Upper lobe of left lung (tissue), 6 donors: ENCODE measurements at regions not wholly inside any gene's neighbourhood (a gene's known extent, or its start where the extent isn't known, plus 50 kb on each side); places are given as distances from the start of the nearest gene placed in this dataset.
"Not testable (repeated sequence)": the region's sequence is repeated elsewhere in the genome, so short reads cannot be mapped to it uniquely, and the experiment has no call there.

Source experiments
- ATAC-seq, 2 donors: fragments of 200-7000 bp; cut with Tn5 transposase; one replicate each; pipeline ENCODE4 v1.9.1; 2022; ENCODE audit warnings: mild to moderate bottlenecking in 2 of 2, moderate library complexity in 2 of 2; ENCODE audit not compliant: low FRiP score in 2 of 2
- DNase-seq, 2 donors: peaks; one replicate each; pipeline ENCODE4 v3.0.0-alpha.2; 2019 to 2020
- H3K27ac ChIP-seq, 4 donors: fragments of 200-600 bp; sonication (generic); one replicate each; pipeline ENCODE4 v1.5.1; 2016 to 2019
- H3K27me3 ChIP-seq, 4 donors: fragments of 200-600 bp; sonication (generic); one replicate each; pipeline ENCODE4 v1.5.1; 2017 to 2019
- H3K36me3 ChIP-seq, 4 donors: fragments of 200-600 bp; sonication (generic); one replicate each; pipeline ENCODE4 v1.5.1; 2016 to 2019
- H3K4me1 ChIP-seq, 4 donors: fragments of 200-600 bp; sonication (generic); one replicate each; pipeline ENCODE4 v1.5.1; 2018 to 2019
- H3K4me3 ChIP-seq, 4 donors: fragments of 200-600 bp; sonication (generic); one replicate each; pipeline ENCODE4 v1.5.1; 2017 to 2019; ENCODE audit warnings: mild to moderate bottlenecking in 2 of 4, moderate library complexity in 1 of 4
- H3K9me3 ChIP-seq, 4 donors: fragments of 200-600 bp; sonication (generic); one replicate each; pipeline ENCODE4 v1.5.1; 2018 to 2019
- EP300 ChIP-seq, 4 donors: sonication (generic); formaldehyde crosslinking; IDR thresholded peaks; one replicate each; pipeline ENCODE4 v1.5.1; 2017; ENCODE audit warnings: antibody characterized with exemption in 4 of 4, control low read depth in 2 of 4
- POLR2A ChIP-seq, 4 donors: fragments of 450-650 bp; IDR thresholded peaks; one replicate each; pipeline ENCODE4 v1.5.1; 2016 to 2017; ENCODE audit warnings: antibody characterized with exemption in 4 of 4, mild to moderate bottlenecking in 2 of 4
- POLR2AphosphoS5 ChIP-seq, 2 donors: sonication (generic); formaldehyde crosslinking; IDR thresholded peaks; one replicate each; pipeline ENCODE4 v1.5.1; 2017; ENCODE audit warnings: antibody characterized with exemption in 2 of 2
- WGBS, 2 donors: methylation state at CpG; one replicate each; pipeline ENCODE4 v1.1.5; 2017 to 2018; 5-methylcytosine and 5-hydroxymethylcytosine counted together
- TF ChIP-seq, protein P1 (sequence below), 6 experiments: fragments of 450-650 bp in 4 of 6; fragments of 200-600 bp in 2 of 6; sonication (generic) in 2 of 6; IDR thresholded peaks; one replicate each; pipeline ENCODE4 v1.5.1; 2016 to 2019; ENCODE audit warnings: antibody characterized with exemption in 6 of 6
- donor health status: DM: no; HTN: no; CAD: no; lungs with moderate emphysema.
- donor health status: DM: no; HTN: yes; CAD: no; lungs with severe emphysema.

DNA sequence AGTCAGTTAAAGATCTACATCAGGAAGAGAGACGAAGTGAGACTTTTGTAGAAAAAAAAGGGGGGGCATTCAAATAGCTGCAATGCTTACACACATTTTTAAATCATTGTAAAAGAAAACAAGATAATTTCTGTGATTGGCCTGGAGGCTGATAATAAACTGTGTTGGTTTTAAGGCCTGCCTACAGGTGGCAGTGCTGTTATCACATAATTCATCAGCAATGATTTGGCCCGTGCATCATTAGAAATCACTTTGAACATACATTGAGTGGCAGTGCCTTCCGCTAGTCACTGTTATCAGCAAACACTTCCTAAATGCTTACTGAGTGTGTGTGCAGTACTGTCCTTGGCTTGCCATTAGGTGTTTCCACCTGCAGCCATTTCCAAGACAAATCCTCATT, 831.9 kb downstream of the TRIML1 start:
- Histone ChIP-seq H3K36me3 (no peaks in the 10 kb centered on the region), H3K4me1 (no peaks in the 10 kb centered on the region), H3K9me3 (no peaks in the 10 kb centered on the region), H3K27ac (no peak overlapping the region), H3K4me3 (no peak overlapping the region), H3K27me3 (no peaks in the 10 kb centered on the region)
- ATAC-seq, result no peak
- WGBS, 2 donors, result 19 to 47% methylated on average over 2 to 3 of the region's 3 CpGs
- no peak for DNase-seq
- TF ChIP-seq, protein P1, sequence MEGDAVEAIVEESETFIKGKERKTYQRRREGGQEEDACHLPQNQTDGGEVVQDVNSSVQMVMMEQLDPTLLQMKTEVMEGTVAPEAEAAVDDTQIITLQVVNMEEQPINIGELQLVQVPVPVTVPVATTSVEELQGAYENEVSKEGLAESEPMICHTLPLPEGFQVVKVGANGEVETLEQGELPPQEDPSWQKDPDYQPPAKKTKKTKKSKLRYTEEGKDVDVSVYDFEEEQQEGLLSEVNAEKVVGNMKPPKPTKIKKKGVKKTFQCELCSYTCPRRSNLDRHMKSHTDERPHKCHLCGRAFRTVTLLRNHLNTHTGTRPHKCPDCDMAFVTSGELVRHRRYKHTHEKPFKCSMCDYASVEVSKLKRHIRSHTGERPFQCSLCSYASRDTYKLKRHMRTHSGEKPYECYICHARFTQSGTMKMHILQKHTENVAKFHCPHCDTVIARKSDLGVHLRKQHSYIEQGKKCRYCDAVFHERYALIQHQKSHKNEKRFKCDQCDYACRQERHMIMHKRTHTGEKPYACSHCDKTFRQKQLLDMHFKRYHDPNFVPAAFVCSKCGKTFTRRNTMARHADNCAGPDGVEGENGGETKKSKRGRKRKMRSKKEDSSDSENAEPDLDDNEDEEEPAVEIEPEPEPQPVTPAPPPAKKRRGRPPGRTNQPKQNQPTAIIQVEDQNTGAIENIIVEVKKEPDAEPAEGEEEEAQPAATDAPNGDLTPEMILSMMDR (IDR thresholded peaks at IDR 0.05), result peak in 3 of 6 experiments; percentile 26 to 28 (median 26)
- no peak for TF ChIP-seq EP300 (IDR thresholded peaks at IDR 0.05)

DNA sequence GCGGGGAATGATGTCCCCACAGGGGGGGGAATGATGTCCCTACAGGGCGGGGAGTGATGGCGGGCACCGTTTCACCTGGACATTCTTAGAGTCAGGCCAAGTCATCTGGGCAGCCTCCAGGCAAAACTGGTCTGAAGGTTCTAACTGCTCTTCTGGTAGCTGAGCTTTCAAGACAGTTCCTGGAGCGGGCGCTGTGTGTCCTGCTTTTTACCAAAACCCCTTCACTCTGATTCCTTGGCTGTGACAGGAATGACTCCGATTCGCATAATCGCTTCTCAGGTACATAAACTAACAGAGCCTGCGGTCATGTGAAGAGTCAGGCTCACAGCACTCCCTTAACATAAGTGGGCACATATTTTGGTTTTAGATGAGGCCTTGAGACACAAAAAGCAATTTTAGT, 836.0 kb downstream of the TRIML1 start:
- Histone ChIP-seq H3K27me3 (no peaks in the 10 kb centered on the region), H3K27ac (no peak overlapping the region), H3K36me3 (no peaks in the 10 kb centered on the region), H3K4me3 (no peak overlapping the region), H3K4me1 (peaks cover 0 to 6% (median 0%) of the 10 kb centered on the region in 4 donors), H3K9me3 (no peaks in the 10 kb centered on the region)
- DNase-seq, result no peak
- no peak for TF ChIP-seq POLR2AphosphoS5 (IDR thresholded peaks at IDR 0.05)
- TF ChIP-seq, protein P1 (IDR thresholded peaks at IDR 0.05), result no peak
- no peak for TF ChIP-seq EP300 (IDR thresholded peaks at IDR 0.05)
- no peak for TF ChIP-seq POLR2A (IDR thresholded peaks at IDR 0.05)
- WGBS, 2 donors, result 90 to 97% methylated on average over 9 to 10 of the region's 10 CpGs
- no peak for ATAC-seq

DNA sequence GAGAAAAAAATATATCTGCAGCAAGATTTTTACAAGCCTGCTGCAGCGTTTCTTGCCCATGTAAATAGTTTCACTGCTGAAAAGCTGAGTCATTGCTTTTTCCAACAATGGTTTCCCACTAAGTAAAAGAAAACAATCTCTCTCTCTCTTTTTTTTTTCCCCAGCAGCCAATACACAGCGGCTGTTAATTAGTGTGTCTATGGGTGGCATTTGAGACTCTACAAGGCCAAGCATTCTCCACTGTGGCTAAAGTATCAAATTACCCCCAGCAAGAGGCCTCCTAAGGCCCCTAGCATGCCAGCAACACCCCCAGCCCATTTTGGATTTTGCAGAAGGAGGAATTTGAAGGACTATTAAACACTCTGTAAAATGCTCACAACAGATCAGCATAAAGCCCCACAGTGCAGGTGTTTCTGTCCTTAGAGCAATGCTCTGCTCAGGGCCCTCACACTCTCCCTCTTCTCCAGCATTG, 837.4 kb downstream of the TRIML1 start:
- H3K4me1 ChIP-seq, result peaks cover 0 to 6% (median 0%) of the 10 kb centered on the region in 4 donors
- H3K4me3 ChIP-seq, result no peak overlapping the region
- TF ChIP-seq, protein P1 (IDR thresholded peaks at IDR 0.05), result no peak
- no peak for TF ChIP-seq POLR2AphosphoS5 (IDR thresholded peaks at IDR 0.05)
- TF ChIP-seq EP300 (IDR thresholded peaks at IDR 0.05), result no peak
- TF ChIP-seq POLR2A (IDR thresholded peaks at IDR 0.05), result no peak
- no peaks in the 10 kb centered on the region for H3K9me3 ChIP-seq
- DNase-seq, result no peak
- no peaks in the 10 kb centered on the region for H3K27me3 ChIP-seq
- ATAC-seq, result no peak
- H3K27ac ChIP-seq, result no peak overlapping the region
- WGBS, 2 donors, result 8 to 17% methylated on average over 2 of the region's 2 CpGs
- no peaks in the 10 kb centered on the region for H3K36me3 ChIP-seq

DNA sequence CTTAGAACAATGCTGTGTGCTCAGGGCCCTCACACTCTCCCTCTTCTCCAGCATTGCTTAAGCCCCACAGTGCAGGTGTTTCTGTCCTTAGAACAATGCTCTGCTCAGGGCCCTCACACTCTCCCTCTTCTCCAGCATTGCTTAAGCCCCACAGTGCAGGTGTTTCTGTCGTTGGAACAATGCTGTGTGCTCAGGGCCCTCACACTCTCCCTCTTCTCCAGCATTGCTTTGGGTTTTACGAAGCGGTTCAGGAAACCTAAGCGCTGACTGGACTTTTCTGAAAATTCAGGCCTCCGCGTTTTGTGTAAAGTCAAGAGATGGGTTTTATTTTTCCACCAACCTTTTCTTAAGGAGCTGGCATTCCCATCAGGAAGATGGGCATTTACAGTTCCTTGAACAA, 838.0 kb downstream of the TRIML1 start:
- not testable (repeated sequence) for H3K27ac ChIP-seq, H3K36me3 ChIP-seq, H3K4me3 ChIP-seq, H3K27me3 ChIP-seq, H3K4me1 ChIP-seq, ATAC-seq, DNase-seq, H3K9me3 ChIP-seq
- 75 to 84% methylated on average over 6 of the region's 6 CpGs for WGBS, 2 donors

DNA sequence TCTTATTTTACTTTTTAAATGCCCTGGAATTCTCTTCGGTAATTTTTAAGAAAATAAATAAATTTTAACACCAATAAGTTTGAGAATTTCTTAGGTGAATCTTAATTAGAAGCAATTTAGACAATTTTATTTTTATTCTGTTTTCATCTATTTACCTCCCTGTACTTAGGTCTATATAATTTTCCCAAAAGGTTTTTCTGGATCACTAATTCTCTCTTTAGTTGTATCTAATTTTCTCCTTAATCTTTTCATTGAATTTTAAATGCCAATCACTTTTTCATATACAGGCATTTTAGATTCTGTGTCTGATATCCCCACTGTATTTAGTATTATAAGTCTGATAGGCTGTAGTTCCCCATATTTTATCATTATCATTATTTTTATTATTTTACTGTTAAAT, 845.3 kb downstream of the TRIML1 start:
- Histone ChIP-seq H3K4me3 (no peak overlapping the region), H3K36me3 (no peaks in the 10 kb centered on the region), H3K27me3 (no peaks in the 10 kb centered on the region), H3K27ac (no peak overlapping the region), H3K4me1 (no peaks in the 10 kb centered on the region), H3K9me3 (peaks cover 0 to 8% (median 0%) of the 10 kb centered on the region in 4 donors)
- 94 to 97% methylated on average over 1 of the region's 1 CpG for WGBS, 2 donors
- ATAC-seq, result no peak
- TF ChIP-seq POLR2A (IDR thresholded peaks at IDR 0.05) (no peak), EP300 (IDR thresholded peaks at IDR 0.05) (no peak), POLR2AphosphoS5 (IDR thresholded peaks at IDR 0.05) (no peak)
- TF ChIP-seq, protein P1 (IDR thresholded peaks at IDR 0.05), result no peak
- no peak for DNase-seq
